NCI-H82 treated with DMSO at 0.1 percent for 48 hours (cell line): ENCODE measurements at regions not wholly inside any gene's neighbourhood (a gene's known extent, or its start where the extent isn't known, plus 50 kb on each side); places are given as distances from the start of the nearest gene placed in this dataset.

Experiments used
- DNase-seq: peaks from one replicate; lab custom pipeline; 2025; ENCODE audit not compliant: unreplicated experiment; lab: John Stamatoyannopoulos, UW

DNA sequence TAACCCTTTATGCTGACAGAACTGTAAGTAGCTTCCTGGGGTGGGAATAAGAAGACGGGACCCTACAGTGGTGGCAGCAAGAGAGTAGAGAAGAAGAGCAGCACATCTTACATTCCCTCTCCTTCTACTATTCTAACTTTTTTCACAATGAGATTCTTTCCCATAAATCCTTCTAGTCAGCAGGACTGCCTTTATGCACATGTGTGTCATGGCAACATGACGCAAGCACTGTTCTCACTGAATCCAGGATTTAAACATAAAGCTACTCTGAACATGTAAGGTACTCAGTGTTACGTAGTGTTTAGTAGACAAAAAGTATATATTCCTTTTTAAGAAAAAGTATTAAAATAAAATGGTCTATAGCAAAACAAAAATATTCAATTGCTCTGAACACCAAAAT, 309.7 kb upstream of the LYPLAL1 start:
- DNase-seq: no peak

- no peak for DNase-seq
Measured at GRCh38 chr1:218865591-218865990, 308.1 kb upstream of the LYPLAL1 start.

DNA sequence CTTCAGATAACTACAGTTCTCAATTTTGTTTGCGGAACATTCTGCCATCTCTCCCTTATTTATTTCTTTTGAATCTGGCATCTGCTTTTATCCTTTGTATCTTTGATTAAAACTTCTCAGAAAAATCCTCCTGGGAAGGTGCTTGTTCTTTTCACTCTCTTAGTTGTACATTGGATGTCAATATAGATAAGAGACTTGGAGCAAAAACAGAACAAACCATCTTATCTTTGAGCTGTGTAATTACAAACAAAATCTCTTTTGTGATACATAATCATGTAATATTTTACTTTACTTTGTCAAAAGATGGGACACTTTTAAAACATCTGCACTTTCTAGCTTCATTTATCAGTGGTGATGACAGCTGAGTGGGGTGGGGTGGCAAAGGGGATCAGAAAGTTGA, 307.2 kb upstream of the LYPLAL1 start:
- no peak for DNase-seq

GRCh38 chr1:218867066-218867465, 306.6 kb upstream of the LYPLAL1 start:
- DNase-seq: no peak

DNA sequence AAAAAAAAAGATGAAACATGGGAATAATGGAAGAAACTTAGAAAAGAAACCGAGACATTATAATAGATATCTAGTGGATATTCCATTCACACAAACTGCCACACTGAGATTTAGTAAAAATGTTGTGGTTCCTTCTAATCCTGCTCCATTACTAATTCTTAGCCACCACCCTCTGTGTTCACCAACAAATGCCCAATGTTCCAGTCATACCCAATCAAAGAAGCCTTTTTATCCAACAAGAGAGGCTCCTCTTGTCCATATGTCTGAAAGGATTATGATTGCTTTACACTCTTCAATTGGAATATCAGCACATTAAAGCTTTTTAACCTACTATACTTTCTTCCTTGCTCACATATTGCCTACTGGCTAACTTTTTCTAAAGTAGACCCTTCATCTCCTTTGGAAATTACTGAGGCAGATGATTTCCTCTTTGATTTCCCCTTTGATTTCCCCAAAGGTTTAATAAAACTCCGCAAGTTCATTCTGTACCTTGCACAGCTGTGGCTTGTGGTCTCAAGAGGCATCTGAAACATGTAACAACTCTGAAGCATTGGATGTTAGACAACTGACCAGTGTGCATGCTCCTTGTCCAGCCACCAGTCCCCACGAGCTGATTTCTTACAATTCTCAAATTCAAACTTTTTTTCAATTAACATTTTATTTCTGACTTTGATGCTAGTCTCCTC, 305.6 kb upstream of the LYPLAL1 start:
- no peak for DNase-seq

DNA sequence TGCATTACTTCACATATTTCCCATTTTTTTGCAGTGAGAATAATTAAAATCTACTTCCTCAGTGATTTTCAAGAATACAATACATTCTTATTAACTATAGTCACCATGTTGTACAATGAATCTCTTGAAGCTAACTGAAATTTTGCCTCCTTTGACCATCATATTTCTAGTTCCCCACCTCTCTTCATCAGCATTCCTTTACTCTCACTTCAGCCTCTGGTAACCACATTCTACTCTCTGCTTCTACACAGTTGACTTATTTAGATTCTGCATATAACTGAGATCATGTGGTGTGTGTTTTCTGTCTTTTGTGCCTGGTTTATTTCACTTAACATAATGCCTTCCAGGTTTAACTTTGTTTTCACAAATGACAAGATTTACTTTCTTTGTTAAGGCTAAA, 304.4 kb upstream of the LYPLAL1 start:
- DNase-seq: no peak

GRCh38 chr1:218872026-218872425, 301.7 kb upstream of the LYPLAL1 start:
- DNase-seq: no peak

- DNase-seq: no peak
Measured at GRCh38 chr1:218872928-218873327, 300.8 kb upstream of the LYPLAL1 start.

DNA sequence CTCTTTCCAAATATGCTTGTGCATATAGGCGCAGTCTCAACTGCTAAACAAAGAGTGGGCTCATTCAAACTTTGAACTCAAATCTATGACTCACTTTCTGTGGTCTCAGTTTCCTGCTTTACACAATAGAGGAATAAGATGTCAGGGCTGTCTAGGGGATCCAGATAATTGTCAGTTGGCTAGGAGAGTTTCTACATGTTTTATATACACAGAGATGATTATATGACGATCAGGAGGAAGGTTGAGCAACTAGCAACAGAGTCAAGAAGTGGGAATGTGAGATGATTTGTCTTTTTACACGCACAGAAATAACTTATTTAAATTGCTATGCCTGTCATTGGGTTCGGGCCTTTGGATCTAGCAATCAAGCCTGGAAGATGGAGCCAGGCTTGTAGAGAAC, 299.4 kb upstream of the LYPLAL1 start:
- no peak for DNase-seq

DNA sequence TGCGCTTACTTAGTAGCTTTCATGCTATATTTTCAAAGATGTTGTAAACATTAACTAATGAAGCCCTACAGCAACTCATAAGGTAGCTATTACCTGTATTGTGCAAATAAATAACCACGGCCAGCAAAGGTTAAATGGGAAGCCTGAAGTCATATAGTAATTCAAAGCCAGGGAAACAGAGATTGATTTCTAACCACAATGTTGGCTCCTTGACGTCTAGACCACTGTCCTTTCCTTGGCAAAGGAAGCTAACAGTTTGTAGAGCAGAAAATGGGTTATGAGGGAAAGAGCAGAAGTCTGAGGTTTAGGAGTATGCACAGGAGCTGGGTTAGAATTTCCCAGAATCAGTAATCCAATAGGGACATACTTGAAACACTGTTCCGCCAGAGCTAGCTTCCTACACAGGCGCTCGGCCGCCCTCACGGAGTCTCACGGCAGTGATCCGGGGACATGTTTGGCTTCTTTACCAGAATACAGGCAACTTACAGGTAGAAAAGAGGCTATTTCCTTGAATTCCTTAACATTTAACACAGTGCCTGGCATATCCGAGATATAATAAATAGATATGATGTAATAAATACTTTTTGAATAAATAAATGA, 298.8 kb upstream of the LYPLAL1 start:
- DNase-seq: no peak

DNA sequence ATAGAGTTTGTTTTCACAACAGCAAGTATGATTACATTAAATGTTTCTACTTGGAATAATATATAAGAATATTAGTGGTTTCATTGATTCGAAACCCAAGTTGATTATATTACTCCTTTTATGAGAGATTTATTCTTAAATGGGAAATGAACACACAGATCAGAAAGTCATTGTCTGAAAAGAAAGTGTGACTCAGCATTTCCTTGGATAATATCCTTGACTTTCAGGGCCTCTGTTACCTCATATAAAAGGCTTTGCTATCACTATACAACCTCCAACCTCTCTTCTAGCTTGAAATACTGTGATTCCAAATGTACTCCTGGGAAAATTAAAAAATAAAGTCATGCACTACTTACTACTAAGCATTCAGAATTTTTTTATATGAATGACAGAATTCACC, 295.3 kb upstream of the LYPLAL1 start:
- peak; percentile 43 for DNase-seq

DNA sequence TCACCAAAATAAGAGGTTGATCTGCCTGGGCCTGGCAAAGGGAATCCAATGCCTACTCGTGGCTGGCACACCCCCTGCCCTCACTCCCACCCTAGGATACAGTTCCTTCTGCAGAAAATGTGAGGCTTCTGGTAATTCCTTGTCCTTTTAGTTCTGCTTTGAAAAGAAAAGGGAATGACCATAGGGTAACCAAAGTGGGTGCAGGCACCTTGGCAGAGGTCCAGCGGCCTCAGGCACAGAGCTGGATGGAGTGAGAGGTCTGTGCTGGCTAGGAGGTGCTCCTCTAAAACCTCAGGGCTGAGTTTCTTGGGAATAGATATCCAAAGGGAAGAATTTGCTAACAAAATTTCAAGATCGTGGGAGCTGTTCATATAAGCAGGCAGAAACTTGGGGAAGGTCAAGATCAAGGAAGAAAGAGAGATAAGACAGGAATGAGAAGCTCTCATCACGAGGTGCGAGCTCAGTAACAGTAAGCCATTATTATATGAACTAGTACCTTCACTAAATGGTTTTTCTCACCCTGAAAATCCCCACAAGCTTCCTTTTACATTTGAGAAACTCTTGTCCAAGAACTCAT, 293.1 kb upstream of the LYPLAL1 start:
- no peak for DNase-seq

GRCh38 chr1:218882454-218882853, 291.2 kb upstream of the LYPLAL1 start:
- DNase-seq: no peak

DNA sequence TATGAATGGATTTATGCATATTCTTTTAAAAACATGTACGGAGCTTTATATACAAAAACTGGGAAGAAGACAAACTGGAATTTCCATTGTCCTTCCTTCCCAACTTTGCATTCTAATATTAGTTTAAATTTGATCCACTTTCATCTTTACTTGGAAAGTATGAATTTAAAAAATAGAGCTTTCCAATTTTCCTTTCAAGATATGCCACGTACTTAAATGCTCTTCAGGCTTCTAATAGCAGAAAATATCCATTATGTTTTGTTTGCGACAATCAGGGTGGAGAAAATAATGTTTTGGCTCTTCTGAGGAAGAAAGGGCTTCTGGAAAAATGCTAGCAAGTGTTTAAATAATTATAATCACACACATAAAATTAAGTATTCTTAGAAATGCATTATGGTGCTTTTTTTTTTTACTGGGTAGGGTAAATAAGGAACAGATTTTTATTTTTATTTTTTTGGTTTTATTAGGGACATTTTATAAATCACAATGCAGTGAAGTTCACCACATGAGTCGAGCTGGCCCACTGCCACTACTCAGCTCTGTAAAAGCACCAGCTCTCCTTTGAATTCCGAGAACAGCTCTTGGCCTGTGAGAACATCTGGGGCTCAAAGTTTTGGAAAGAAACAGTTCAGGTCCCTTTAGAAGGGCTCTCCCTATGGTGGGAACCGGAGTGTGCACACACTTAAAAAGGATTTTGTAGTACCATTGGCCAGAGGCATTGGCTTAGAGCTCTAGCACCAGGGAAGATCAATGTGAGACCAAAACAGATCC, 287.4 kb upstream of the LYPLAL1 start:
- DNase-seq: no peak

GRCh38 chr1:218887141-218887925, 286.3 kb upstream of the LYPLAL1 start:
- no peak for DNase-seq

DNA sequence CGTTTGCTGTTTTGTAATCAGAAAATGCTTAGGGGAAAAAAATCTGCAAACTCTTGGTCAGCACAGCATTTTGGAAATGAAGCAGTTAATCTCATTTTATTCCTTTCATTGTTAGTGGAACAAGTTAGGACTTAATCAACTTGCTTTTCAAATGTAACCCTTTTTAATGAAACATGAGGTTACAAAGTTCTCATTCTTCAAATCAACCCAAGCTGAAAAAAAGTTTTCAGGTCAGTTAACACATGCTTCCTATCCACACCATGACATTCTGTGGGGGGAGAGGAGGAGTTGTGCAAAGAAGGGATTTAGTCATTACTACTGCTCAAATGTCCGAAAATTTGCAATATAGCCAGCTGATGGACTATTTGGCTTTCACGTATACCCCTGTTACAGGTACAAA, 283.2 kb upstream of the LYPLAL1 start:
- DNase-seq: no peak

- DNase-seq: no peak
Measured at GRCh38 chr1:218891577-218891976, 282.1 kb upstream of the LYPLAL1 start.

DNA sequence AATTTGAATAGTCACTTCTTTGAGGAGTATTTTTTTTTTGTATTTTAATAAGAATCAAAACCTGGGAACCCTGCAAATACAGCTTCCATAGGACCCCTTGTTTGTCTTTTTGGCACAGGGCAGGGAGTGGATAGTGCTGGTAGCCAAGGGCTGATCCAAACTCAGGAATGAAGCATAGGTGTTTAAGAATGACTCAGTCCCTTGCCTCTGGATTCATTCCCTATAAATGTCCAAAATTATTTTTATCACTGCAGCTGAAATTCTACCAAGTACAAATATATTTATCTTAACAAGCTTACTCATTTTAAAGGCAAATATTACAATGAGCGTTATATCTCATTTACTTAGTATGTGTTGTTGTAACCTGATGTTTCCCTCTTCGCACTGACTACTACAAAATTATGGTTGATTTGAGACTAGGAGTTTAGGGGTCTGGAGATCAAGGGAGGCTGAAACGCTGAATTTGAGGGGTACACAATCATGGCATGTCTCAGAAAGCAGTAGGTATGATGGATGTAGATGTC, 278.6 kb upstream of the LYPLAL1 start:
- no peak for DNase-seq

DNA sequence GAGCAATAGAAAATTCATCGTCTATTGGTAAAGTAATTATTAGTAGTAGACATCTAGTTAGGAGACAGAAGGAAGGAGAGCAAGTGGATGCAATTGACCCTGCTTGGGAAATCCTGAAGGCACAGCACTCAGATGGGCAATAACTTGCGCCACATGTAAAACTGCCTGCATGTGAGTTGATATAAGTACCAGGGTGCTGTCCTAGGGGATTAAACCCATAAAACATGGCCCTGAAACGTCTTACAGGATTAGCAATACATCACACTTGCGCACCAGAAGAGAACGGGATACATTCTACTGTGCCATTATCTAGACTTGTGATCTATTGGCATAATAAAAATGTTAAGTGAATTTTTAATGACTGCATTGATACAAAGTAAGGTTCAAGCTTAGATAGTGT, 277.5 kb upstream of the LYPLAL1 start:
- peak; percentile 64 for DNase-seq

GRCh38 chr1:218898921-218899320, 274.8 kb upstream of the LYPLAL1 start:
- no peak for DNase-seq

- DNase-seq: no peak
Measured at GRCh38 chr1:218900615-218901014, 273.1 kb upstream of the LYPLAL1 start.
